SJCRH30 (cell line): ENCODE measurements at regions not wholly inside any gene's neighbourhood (a gene's known extent, or its start where the extent isn't known, plus 50 kb on each side); places are given as distances from the start of the nearest gene placed in this dataset.
"Not testable (repeated sequence)": the region's sequence is repeated elsewhere in the genome, so short reads cannot be mapped to it uniquely, and the experiment has no call there.

Experiments used
- DNase-seq, 2 experiments: peaks; one replicate each; pipeline ENCODE4 v3.0.0-alpha.2; 2015 to 2020
- H3K27ac ChIP-seq: fragments of 250-450 bp; sonication (Bioruptor Pico); 2 replicates; pipeline ENCODE4 v1.5.1; 2020; ENCODE audit warnings: mild to moderate bottlenecking, moderate library complexity
- H3K27me3 ChIP-seq: fragments of 250-450 bp; sonication (Bioruptor Pico); 2 replicates; pipeline ENCODE4 v1.5.1; 2020; ENCODE audit warnings: mild to moderate bottlenecking, moderate library complexity
- H3K36me3 ChIP-seq: fragments of 250-450 bp; sonication (Bioruptor Pico); 2 replicates; pipeline ENCODE4 v1.5.1; 2020; ENCODE audit warnings: mild to moderate bottlenecking, moderate library complexity
- H3K4me1 ChIP-seq: fragments of 250-450 bp; sonication (Bioruptor Pico); 2 replicates; pipeline ENCODE4 v1.5.1; 2020; ENCODE audit warnings: mild to moderate bottlenecking, moderate library complexity
- H3K4me3 ChIP-seq: fragments of 250-450 bp; sonication (Bioruptor Pico); 2 replicates; pipeline ENCODE4 v1.5.1; 2020; ENCODE audit warnings: mild to moderate bottlenecking, moderate library complexity
- H3K9me3 ChIP-seq: fragments of 250-450 bp; sonication (Bioruptor Pico); replicated peaks from 2 replicates; pipeline ENCODE4 v1.5.1; 2020; ENCODE audit warnings: mild to moderate bottlenecking, moderate library complexity

DNA sequence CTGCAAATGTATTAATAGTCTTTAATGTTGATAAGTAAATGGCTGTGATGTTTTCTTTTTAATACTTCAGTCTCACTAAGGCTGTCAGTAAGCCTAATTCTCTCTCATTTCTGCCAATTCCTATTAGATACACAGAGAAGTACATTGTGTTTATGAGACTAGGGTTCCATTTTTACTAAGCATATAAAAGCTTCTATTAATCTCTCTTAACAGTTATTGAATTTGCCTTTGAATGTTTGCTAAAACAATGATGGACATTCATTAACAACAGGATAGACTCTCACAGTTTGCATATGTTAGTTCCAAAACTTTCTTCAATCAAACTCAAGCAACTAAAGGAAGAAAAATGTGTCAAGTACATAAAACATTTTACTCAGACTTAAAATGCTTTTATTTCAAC lies 659.3 kb downstream of the TLE1 start:
- H3K9me3 ChIP-seq, result no peaks in the 10 kb centered on the region; the same call in 1 of the 2 replicates
- H3K27ac ChIP-seq, result no peak overlapping the region; the same call in 1 of the 2 replicates
- DNase-seq, result no peak
- H3K27me3 ChIP-seq, result no peaks in the 10 kb centered on the region
- H3K36me3 ChIP-seq, result no peaks in the 10 kb centered on the region
- peaks cover 51% of the 10 kb centered on the region for H3K4me1 ChIP-seq
- H3K4me3 ChIP-seq, result no peak overlapping the region

DNA sequence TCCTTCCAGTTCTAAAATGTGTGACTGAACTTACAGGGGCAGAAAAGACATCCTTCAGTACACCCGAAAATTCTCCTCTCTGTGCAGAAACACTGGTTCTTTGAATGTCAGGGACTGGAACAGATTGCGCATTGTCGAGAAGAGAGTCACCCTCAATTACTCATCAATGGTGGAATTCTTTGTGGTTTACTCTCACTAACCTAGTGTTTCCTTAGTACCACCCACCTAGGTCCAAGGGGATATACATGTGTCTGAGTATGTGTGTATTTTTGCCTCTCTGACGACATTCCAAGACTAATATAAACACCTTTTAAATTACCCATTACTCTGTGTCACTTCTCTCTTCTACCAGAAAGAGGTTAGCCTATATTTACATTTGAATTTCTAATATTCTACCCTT lies 660.8 kb downstream of the TLE1 start:
- no peaks in the 10 kb centered on the region; the same call in 1 of the 2 replicates for H3K9me3 ChIP-seq
- peak; percentile 83 to 96 for DNase-seq
- peak overlapping the region; percentile 1; the same call in 1 of the 2 replicates for H3K4me3 ChIP-seq
- H3K36me3 ChIP-seq, result no peaks in the 10 kb centered on the region
- no peaks in the 10 kb centered on the region for H3K27me3 ChIP-seq
- peak overlapping the region; percentile 82 for H3K27ac ChIP-seq
- H3K4me1 ChIP-seq, result peaks cover 40% of the 10 kb centered on the region

GRCh38 chr9:81022177-81022576 lies 667.2 kb downstream of the TLE1 start:
- Histone ChIP-seq H3K4me1 (peaks cover 7% of the 10 kb centered on the region), H3K27me3 (no peaks in the 10 kb centered on the region), H3K36me3 (no peaks in the 10 kb centered on the region), H3K4me3 (no peak overlapping the region), H3K9me3 (no peaks in the 10 kb centered on the region; the same call in 1 of the 2 replicates), H3K27ac (no peak overlapping the region)
- DNase-seq, result peak in 1 of 2 experiments; percentile 34

DNA sequence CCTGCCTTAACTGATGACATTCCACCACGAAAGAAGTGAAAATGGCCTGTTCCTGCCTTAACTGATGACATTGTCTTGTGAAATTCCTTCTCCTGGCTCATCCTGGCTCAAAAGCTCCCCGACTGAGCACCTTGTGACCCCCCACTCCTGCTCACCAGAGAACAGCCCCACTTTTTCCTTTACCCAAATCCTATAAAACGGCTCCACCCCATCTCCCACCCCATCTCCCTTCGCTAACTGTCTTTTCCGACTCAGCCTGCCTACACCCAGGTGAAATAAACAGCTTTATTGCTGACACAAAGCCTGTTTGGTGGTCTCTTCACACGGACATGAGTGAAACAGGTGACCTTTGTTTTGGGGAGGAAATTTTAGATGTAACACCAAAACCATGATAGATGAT lies 674.4 kb downstream of the TLE1 start:
- H3K36me3 ChIP-seq, H3K4me3 ChIP-seq, H3K4me1 ChIP-seq, H3K27ac ChIP-seq, DNase-seq, H3K27me3 ChIP-seq, H3K9me3 ChIP-seq: not testable (repeated sequence)

GRCh38 chr9:81013191-81013590 lies 676.2 kb downstream of the TLE1 start:
- not testable (repeated sequence) for H3K9me3 ChIP-seq, H3K27ac ChIP-seq, DNase-seq

GRCh38 chr9:81002906-81003305 lies 686.4 kb downstream of the TLE1 start:
- peaks cover 5% of the 10 kb centered on the region; the same call in 1 of the 2 replicates for H3K9me3 ChIP-seq
- H3K27me3 ChIP-seq, result no peaks in the 10 kb centered on the region
- H3K4me3 ChIP-seq, result no peak overlapping the region
- no peaks in the 10 kb centered on the region for H3K36me3 ChIP-seq
- no peak overlapping the region for H3K27ac ChIP-seq
- DNase-seq, result no peak
- H3K4me1 ChIP-seq, result no peaks in the 10 kb centered on the region

More at GRCh38 chr9:81013191-81013590, 676.2 kb downstream of the TLE1 start:
- H3K36me3 ChIP-seq, H3K27me3 ChIP-seq, H3K4me1 ChIP-seq, H3K4me3 ChIP-seq: not testable (repeated sequence)

DNA sequence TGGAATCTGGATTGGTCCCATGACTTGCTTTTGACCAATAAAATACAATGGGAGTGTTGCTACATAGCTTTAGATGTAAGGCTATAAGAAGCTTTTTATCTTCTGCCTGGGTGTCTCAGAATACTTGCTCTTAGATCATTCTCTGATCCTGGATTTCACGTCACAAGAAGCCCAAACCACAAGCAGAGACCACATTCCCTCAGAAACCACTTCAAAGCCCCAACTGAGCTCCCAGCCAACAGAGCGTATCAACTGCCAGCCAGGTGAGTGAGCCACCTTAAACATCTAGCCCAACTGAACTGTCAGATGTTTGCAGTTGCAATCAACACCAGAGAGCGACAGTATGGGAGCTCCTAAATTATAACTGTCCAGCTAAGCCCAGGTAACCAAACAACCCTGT lies 687.1 kb downstream of the TLE1 start:
- Histone ChIP-seq H3K4me3 (no peak overlapping the region), H3K36me3 (no peaks in the 10 kb centered on the region), H3K9me3 (peaks cover 5% of the 10 kb centered on the region; the same call in 1 of the 2 replicates), H3K27me3 (no peaks in the 10 kb centered on the region), H3K27ac (no peak overlapping the region), H3K4me1 (no peaks in the 10 kb centered on the region)
- DNase-seq, result peak; percentile 12 to 35

DNA sequence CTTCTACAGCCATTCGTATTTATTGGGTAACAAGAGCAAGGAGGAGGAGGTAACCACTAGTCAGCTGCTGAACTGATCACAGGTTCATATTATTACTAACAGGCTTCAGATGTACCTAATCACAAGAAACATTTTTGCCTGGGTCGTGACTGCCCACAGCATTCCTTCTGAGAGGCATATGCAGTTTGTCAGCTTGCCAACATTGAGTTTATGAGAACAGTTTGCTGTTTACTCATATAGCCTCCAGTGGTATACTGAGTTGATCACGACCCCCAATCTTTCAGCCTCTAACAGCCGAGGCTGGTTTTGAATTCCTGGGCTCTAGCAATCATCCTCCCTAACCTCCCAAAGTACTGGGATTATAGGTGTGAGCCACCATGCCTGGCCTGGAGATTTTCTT lies 693.6 kb downstream of the TLE1 start:
- Histone ChIP-seq H3K4me3 (no peak overlapping the region), H3K4me1 (no peaks in the 10 kb centered on the region), H3K36me3 (no peaks in the 10 kb centered on the region), H3K9me3 (no peaks in the 10 kb centered on the region), H3K27me3 (no peaks in the 10 kb centered on the region), H3K27ac (no peak overlapping the region)
- peak; percentile 4 to 13 for DNase-seq

- no peak for DNase-seq
- Histone ChIP-seq H3K4me3 (no peak overlapping the region), H3K4me1 (no peaks in the 10 kb centered on the region), H3K9me3 (no peaks in the 10 kb centered on the region), H3K27ac (no peak overlapping the region), H3K36me3 (no peaks in the 10 kb centered on the region), H3K27me3 (no peaks in the 10 kb centered on the region)
Observed at GRCh38 chr9:80994892-80995291, 694.5 kb downstream of the TLE1 start.

GRCh38 chr9:80985595-80985994 lies 703.8 kb downstream of the TLE1 start:
- H3K9me3 ChIP-seq, DNase-seq, H3K27me3 ChIP-seq, H3K4me1 ChIP-seq, H3K4me3 ChIP-seq, H3K27ac ChIP-seq, H3K36me3 ChIP-seq: not testable (repeated sequence)

GRCh38 chr9:80976403-80976802 lies 712.9 kb downstream of the TLE1 start:
- Histone ChIP-seq H3K9me3 (no peaks in the 10 kb centered on the region), H3K27me3 (no peaks in the 10 kb centered on the region), H3K4me1 (no peaks in the 10 kb centered on the region), H3K4me3 (no peak overlapping the region), H3K27ac (no peak overlapping the region), H3K36me3 (no peaks in the 10 kb centered on the region)
- DNase-seq, result no peak

DNA sequence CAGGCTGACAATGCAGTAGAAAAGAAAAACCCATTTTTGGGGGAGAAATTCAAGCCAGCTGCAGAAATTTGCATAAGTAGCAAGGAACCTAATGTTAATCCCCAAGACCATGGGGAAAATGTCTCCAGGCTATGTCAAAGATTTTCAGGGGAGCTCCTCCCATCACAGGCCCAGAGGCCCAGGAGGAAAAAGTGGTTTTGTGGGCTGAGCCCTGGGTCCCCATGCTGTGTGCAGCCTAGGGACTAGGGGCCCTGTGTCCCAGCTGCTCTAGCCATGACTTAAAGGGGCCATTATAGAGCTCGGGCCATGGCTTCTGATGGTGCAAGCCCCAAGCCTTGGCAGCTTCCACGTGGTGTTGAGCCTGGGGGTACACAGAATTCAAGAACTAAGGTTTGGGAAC lies 719.0 kb downstream of the TLE1 start:
- DNase-seq, H3K36me3 ChIP-seq, H3K27ac ChIP-seq, H3K4me3 ChIP-seq, H3K9me3 ChIP-seq, H3K27me3 ChIP-seq: not testable (repeated sequence)
- peaks cover 10% of the 10 kb centered on the region for H3K4me1 ChIP-seq

GRCh38 chr9:80968611-80969010 lies 720.7 kb downstream of the TLE1 start:
- no peak overlapping the region for H3K4me3 ChIP-seq
- no peaks in the 10 kb centered on the region for H3K9me3 ChIP-seq
- H3K27ac ChIP-seq, result peak overlapping the region; percentile 46
- H3K36me3 ChIP-seq, result no peaks in the 10 kb centered on the region
- H3K27me3 ChIP-seq, result no peaks in the 10 kb centered on the region
- peak; percentile 77 to 78 for DNase-seq
- peaks cover 10% of the 10 kb centered on the region for H3K4me1 ChIP-seq

- Histone ChIP-seq H3K4me3 (no peak overlapping the region), H3K36me3 (no peaks in the 10 kb centered on the region), H3K27ac (no peak overlapping the region), H3K9me3 (no peaks in the 10 kb centered on the region; the same call in 1 of the 2 replicates), H3K4me1 (peaks cover 10% of the 10 kb centered on the region), H3K27me3 (no peaks in the 10 kb centered on the region)
- no peak for DNase-seq
Observed at GRCh38 chr9:80964914-80965313, 724.4 kb downstream of the TLE1 start.

DNA sequence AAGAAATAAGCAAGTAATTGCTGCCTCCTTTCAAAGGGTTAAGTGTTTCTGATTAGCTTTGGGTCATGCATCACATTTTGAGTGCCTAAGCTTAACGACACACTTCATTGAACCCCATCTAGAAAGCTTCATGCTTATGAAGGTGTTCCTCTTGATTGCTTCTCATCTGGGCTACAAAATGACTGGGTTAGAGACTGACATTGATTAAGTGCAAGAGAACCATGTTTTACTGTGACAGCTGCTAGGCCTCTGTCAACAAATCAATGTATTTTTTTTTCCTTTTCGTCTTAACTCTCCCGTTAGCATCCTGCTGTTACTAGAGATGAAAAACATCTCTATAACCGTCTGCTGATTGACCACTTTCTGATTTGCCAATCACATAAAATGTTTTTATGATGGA lies 725.0 kb downstream of the TLE1 start:
- DNase-seq, result no peak
- Histone ChIP-seq H3K27me3 (no peaks in the 10 kb centered on the region), H3K9me3 (no peaks in the 10 kb centered on the region; the same call in 1 of the 2 replicates), H3K4me3 (no peak overlapping the region), H3K27ac (no peak overlapping the region), H3K4me1 (peaks cover 10% of the 10 kb centered on the region), H3K36me3 (no peaks in the 10 kb centered on the region)

DNA sequence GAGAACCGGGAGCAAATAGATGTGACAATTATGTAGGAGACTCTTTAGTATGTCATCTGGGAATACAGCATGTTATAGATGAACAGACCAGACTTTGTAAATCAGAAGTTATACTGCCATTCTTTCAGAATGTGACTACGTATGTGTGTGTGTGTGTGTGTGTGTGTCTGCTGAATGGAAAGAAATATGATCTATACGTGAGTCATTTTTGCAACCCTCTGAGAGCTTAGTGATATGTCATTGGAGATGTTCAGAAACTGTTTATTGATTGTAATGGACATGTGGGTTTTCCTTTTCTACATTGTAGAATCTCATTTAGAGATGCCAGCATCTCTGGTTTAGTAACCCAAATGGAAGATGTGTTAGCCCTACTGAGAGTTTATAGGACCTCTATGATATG lies 731.5 kb downstream of the TLE1 start:
- Histone ChIP-seq H3K36me3 (no peaks in the 10 kb centered on the region), H3K4me1 (no peaks in the 10 kb centered on the region), H3K9me3 (no peaks in the 10 kb centered on the region; the same call in 1 of the 2 replicates), H3K4me3 (no peak overlapping the region), H3K27ac (no peak overlapping the region), H3K27me3 (no peaks in the 10 kb centered on the region)
- DNase-seq, result peak in 1 of 2 experiments; percentile 23
